SIG-M5 treated with dmso at 0.1 percent for 504 hours (cell line): ENCODE measurements at regions not wholly inside any gene's neighbourhood (a gene's known extent, or its start where the extent isn't known, plus 50 kb on each side); places are given as distances from the start of the nearest gene placed in this dataset.

Experiments
- DNase-seq: peaks from one replicate; lab custom pipeline; 2025; ENCODE audit not compliant: unreplicated experiment; lab: John Stamatoyannopoulos, UW

DNA sequence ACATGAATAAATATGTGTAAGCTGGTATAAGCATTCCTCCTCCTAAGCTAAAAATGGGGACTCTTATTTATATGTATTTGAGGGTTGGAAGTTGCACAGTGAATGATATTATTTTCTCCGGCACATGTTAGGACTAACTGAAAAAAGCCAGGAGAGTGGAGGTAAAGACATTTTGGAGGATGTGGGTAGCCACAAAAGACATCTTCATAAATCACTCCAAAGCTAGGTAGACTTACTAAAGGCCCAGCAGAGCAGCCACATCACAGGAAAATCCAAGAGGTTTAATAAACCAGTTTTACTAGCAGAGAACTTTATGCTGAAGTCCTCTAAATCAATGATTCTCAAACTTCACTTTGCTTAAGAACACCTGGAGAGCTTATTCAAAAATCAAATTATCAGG lies 424.7 kb downstream of the KCTD12 start:
- no peak for DNase-seq

DNA sequence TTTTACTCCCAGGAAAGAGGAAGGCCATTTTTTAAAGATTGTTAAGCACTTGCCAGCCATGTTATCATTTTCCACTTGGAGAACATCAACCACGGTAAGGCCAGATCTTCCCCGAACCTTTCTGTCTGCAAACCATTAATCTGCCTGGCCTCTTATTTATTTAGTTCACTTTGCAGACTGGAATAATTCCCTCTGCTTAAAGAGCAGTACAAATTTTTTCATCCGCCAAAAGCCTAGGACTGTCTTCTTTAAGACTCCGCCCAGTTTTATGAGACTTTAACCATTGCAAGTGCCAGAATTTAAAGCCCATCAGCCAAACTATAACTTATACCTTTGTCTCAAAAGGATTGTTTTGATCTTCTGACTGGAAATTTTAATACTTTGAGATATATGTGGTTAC lies 426.3 kb downstream of the KCTD12 start:
- no peak for DNase-seq

DNA sequence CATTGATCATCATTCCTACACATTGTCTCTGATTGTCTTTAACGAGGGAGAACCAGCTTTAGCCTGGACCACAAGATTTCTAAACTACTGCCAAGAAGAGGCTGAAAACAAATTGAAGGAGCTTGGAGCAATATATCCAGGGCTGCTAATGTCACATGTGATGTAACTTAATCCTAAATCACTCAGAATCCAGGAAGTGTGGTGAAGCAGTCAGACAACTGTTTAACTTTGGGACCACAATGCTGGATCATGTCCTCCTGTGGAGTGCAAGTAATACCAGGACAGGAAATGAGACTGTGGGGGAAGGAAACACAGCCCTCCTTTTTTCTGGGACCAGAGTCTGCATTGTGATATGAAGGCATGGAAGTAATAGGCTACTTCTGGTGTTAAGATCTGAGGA lies 430.2 kb downstream of the KCTD12 start:
- DNase-seq, result no peak

DNA sequence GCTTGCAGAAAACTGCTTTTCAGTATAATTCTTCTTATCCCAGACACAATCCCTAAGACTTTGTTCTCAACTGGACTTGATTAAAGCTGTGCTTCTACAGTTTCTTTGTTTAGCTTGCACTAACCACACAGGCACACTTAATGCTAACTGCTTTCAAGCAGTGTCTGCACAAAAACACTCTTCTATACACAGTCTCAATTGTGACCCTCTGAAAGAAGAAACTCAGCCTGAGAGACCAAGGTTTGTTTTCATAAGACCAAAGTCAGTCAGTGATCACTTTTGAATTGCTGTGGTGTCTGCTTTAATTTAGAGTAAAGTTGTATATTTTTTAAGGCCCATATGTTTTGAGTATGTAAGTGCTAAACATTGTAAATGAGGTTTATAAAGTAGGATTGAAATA lies 431.2 kb downstream of the KCTD12 start:
- DNase-seq, result no peak

DNA sequence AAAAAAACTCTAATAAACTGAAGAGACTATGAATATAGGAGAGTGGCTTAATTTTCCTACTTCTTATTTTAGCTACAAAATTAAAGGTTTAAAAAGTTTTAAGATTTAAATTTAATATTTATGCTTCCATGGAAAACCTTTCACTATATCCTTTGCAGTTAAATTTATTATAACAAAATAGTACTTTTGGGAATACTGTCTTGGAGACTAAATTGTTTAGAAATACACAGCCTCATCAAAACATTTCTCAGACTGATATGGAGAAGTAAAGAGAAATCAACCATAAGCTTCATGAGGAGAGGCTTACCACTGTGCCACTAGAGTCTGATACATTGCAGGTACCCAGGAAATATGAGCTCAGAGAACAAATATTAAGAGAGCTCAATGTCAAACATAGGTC lies 436.5 kb downstream of the KCTD12 start:
- no peak for DNase-seq

DNA sequence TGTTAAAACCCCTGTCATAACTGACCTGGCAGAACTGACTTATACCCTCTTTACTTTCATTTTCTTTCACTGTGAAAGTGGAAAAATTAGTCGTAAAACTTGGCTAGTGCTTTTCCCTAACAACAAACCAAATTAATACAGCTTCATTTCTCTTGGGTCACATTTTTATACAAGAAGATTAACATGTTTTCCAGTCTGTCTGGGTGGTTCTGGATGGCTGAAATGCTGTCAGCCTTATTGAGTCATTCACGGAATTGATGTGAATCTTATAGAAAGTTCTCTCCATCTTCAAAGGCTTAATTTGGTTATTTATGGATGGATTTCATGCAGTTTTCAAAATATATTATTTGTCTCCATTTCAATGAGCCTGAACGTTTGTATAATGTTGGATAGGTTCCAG lies 440.0 kb downstream of the KCTD12 start:
- DNase-seq, result no peak

DNA sequence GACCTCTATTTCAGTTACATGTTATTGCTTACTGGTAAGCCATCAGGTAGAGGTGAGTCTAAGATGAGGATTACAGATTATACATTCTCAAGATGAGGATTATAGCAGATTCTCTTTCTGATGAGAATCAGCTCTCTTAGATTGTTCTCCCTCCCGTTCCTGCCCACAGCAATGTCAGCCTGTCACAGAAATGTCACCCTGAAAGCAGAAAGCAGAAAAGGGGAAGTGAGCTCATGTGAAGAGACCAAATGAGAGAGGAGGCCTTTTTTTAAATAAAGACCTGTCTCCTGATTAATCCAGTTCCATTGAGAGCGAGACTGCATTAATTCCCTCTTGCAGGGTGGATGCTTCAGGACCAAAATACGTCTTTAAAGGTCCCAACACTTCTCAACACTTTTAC lies 445.6 kb downstream of the KCTD12 start:
- DNase-seq, result peak; percentile 71

DNA sequence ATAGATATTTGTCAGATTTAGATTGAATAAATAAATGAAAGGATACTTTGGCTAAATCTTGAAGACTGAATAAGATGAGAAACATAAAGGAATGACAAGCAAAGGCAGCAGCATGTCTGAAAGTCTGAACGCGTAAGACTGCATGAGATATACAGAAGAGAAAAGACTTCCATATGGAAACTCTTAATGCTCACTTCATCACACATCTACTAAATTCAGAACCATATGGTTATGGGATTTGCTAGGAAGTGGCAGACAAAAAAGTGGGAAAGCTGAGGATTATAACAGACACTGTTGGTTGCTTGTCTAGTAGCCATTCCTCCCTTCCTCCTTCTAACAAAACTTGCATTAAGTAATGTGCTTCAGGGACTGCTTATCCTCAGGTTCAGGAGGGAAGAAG lies 446.7 kb downstream of the KCTD12 start:
- no peak for DNase-seq

DNA sequence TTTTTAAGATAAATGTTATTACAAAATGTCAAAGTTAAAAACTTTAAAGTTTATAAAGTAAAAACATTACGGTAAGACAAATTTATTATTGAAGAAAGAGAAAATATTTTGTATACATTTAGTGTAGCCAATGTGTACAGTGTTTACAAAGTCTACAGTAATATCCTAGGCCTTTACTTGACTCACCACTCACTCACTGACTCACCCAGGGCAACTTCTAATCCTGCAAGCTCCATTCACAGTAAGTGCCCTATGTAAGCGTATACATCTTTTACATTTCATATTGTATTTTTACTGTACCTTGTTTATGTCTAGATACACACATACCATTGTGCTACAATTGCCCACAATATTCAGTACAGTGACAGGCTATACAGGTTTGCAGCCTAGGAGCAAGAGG lies 448.2 kb downstream of the KCTD12 start:
- DNase-seq, result no peak

DNA sequence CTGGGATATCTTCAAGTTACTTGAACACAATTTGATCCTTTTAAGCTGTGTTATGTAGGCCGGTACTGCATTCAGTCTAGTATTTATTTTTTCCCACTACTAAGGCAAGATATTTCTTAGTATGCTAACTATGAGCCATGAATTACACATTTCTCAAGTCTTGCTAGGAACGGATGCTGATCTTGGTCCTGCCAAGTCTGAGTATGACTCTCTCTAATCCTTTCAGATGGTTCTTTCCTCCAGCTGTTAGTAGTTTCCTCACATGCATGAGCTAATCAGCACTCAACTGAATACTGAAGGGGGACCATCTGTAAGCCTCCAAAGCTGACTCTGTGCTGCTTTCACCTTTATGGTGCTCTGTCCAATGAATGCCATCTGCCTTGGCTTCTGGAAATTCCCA lies 460.3 kb downstream of the KCTD12 start:
- DNase-seq, result no peak

DNA sequence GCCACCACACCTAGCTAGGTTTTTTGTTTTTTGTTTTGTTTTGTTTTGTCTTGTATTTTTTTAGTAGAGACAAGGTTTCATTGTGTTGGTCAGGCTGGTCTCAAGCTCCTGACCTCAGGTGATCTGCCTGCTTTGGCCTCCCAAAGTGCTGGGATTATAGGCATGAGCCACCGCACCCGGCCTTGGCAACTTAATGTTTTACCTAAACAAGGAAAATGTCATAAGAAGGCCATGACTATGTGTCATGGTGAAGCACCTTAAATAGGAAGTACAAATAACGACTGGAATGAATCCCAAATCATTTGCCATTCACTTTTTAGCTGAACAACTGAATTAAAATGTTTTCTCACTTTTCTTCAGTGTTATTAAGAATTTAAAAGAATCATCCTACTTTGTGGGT lies 465.2 kb downstream of the KCTD12 start:
- DNase-seq, result no peak

DNA sequence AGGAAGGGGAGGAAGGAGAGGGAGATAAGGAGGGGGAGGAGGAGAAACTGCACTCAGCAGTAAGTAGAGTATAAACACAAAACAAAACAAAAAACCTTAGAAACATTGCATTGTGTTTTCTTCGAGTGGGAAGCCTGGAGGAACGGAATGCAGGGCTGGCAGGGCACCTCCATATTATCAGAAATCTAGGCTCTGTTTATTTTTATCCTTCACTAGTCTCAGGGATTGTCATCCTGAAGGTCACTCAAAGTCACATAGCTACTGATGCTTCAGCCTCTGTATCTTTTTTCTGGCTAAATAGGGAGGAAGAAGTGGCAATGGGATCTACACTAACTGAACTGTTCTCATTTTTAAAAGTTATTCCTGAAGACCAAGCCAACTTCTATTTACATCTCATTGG lies 467.8 kb downstream of the KCTD12 start:
- DNase-seq, result no peak

DNA sequence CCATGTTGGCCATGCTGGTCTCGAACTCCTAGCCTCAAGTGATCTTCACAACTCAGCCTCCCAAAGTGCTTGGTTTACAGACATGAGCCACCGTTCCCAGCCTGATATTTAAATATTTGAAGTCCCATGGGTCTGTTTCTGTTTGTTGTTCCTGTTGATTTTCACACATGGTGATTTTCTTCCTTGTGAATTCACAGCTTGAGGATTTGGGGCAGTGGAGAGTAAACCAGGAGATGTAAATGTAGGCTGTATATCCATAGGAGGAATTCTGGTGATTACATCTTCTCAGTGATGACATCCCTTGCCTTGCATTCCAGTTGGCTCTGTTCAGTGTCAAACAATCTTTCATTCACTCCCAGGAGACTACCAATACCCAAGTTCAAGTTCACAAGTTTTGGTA lies 471.9 kb downstream of the KCTD12 start:
- no peak for DNase-seq

DNA sequence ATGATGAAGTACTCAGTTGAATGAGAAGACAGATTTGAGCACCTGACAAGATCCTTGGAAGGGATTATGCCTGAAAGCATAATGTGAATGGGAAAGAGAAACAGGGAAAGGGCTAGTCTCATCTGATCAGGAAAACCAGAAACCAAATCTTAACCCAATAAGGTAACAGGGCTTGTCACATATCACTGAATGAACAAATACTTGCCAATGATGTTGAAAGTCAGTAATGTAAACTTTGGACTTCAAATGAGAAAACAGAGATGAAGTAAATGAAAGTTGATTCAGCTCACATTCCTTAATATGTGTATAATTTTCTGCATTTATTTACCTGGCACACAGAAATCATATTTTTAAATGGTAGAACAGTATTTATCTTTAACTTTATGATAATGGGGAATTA lies 480.0 kb downstream of the KCTD12 start:
- no peak for DNase-seq

DNA sequence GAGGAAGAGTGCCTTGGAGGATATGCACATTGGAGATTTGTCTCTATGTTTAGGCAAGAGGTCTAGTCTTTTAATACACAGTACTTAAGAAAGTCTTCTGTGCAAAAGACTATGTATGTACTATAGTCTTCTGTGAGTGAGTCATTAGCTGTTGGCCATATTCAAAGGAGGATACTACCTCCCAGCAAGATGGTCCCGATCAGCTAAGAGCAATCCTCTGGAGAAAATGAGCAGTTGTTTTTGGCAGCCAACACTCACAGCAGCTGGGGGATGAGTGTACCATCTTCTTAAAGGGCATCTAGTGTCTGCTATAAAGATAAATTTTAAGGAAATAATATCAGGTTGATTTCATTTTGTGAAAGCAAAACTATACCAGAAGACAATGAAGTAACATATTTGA lies 487.8 kb downstream of the KCTD12 start:
- DNase-seq, result no peak

DNA sequence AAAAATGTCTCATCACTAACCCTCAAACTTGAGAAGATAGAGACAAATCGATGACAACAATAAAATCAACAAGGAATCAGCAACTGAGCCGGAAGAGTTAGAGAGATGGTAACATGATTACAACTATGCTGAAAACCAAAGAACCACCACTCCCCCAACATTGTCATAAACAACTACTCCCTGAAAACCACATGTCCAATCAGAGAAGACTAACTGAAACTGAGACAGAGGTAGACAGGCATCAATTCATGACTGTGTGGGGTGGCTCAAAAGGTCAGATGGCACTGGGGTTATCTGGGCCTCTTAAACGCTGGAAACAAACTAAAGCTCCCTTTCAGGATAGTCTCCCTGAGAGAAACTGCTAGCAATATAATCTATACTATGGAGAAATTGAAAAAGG lies 488.8 kb downstream of the KCTD12 start:
- no peak for DNase-seq

DNA sequence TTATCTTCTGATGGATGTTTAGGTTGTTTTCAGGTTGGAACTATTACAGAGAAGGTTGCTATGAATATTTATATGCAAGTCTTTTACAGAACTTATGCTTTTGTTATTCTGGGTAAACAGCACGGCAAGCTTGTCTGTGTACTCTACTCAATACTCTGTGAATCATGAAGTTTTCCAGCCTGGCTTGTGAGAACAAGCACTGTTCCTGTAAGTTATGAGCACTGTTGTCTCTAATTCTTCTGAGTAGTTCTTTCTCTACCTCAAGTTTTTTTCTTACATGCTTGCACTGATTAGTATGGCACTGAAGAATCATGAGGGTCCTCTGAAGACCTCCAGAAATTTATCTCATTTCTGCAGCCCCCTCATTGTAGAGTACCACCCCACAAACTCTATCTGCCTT lies 496.9 kb downstream of the KCTD12 start:
- no peak for DNase-seq

DNA sequence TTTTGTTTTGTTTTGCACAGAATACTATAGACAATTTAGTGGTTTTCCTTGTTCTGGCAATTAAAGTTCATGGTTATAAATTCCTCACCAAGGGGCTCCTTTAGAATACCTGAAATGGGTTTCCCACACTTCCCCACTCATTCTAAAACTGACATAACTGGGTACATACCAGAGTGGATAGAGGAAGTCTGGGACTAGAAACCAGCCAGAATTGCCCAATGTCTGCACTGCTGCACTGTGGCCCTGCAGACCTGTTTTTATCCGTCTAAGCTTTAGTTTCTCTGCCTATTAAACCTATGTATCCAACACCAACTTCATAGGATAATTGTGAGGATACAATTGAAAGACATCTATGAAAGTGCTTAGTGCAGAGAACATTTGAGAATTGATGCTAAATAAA lies 498.6 kb downstream of the KCTD12 start:
- peak; percentile 31 for DNase-seq

DNA sequence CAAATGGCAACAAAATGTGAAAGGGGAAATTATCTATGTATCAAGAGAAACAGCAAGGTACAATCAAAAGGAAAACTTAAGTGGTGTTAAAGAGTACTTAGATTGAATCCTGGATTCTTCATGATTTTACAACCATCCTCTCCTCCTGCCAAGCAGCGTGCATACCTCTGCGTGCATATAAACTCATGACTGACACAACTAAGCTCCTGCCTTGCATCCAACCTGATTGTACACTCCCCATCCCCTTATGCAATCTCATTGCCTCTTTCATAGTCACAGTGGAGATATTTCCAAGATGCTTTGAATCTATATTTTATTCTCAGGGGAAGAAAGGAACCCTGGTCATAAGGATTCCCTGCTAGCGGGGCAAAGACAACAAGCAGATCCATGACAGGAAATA lies 499.9 kb downstream of the KCTD12 start:
- DNase-seq, result no peak

DNA sequence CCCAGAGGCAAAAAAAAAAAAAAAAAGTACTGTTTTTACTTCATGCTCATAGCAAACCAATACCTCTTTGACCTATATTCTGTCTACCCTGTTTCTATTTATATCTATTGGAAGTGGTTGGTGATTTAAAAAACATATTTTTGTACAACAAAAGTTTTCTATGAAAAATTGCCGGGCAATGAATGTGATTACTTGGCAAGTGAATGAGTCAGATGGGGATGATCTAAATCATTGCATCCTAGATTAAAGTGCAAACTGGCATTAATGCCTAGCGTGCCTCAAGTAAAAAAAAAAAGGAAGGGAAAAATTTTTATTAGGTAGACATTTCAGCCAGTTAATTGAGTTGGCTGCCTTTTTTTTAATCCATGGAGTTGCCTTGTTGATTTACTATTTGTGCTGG lies 500.6 kb downstream of the KCTD12 start:
- no peak for DNase-seq

DNA sequence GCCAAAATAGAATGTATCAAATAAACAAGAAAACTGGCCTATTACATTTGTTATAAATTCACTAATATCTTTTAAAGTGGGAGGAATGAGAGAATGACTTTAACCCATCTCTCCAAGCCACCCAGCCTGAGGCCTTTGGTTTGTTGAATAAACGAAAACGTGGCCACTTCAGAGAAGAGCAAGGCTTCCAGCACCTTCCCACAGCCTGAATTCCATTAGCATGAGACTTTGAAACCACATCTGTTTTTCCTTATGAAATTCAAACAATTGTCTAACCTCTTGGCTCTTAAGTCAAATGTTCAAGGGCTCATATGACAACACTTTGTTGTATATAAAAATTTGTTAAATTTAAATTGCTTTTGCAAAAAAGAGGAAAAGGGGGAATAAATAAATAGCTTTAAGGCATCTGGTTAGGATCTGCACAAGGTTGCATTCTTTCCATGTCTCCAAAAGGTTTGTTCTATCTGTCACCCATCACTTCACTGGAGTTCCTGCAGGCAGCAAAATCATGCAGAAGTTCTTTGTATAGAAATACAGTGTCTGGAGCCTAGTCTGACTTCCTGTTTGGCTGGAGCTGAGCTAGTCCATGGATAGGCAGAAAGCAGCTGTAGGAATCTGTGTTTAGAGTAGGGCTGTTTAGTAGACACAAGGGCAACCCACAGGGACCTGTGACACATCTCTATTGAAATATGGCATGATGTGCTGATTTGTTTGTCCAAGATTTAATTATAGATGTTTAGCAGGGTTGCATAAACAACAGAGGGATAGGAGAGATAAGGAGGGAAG lies 502.3 kb downstream of the KCTD12 start:
- DNase-seq, result no peak

DNA sequence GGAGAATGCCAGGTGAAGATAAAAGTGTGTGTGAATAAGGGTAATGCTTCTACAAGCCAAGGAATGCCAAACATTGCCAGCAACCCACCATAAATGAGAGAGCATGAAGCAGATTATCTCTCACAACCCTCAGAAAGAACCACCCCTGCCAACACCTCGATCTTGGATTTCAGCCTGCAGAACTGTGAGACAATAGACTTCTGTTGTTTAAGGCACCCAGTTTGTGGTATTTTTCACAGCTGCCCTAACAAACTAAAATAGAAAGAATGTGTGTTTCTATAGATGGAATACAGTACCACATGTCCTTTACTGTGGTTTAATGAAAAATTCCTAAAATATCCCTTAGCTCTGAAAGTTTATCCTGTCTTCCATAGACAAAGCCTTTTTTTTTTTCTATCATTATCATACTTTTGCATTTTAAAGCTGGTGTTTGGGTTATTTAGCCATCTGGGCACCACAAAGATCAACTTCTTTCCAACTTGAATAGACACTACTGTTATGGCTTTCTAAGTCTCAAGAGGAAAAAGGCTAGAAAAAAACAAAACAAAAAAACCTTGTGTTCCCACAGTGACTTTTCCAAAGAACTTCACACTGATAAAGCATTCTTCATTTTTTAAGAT lies 505.6 kb downstream of the KCTD12 start:
- no peak for DNase-seq
